ENCODE measurements at regions not wholly inside any gene's neighbourhood (a gene's known extent, or its start where the extent isn't known, plus 50 kb on each side); places are given as distances from the start of the nearest gene placed in this dataset.

GRCh38 chr2:8498994-8499393, 182.9 kb upstream of the ID2 start:
- Mint-ChIP-seq H3K36me3 (ENCODE audit: low read depth) (no peaks in the 10 kb centered on the region), H3K27ac (no peak overlapping the region), H3K4me1 (ENCODE audit: low read depth) (no peaks in the 10 kb centered on the region), H3K4me3 (no peak overlapping the region), H3K27me3 (ENCODE audit: insufficient read depth) (peaks cover 19% of the 10 kb centered on the region), H3K9me3 (no peaks in the 10 kb centered on the region)
- DNase-seq, result no peak
- TF ChIP-seq, protein P1, sequence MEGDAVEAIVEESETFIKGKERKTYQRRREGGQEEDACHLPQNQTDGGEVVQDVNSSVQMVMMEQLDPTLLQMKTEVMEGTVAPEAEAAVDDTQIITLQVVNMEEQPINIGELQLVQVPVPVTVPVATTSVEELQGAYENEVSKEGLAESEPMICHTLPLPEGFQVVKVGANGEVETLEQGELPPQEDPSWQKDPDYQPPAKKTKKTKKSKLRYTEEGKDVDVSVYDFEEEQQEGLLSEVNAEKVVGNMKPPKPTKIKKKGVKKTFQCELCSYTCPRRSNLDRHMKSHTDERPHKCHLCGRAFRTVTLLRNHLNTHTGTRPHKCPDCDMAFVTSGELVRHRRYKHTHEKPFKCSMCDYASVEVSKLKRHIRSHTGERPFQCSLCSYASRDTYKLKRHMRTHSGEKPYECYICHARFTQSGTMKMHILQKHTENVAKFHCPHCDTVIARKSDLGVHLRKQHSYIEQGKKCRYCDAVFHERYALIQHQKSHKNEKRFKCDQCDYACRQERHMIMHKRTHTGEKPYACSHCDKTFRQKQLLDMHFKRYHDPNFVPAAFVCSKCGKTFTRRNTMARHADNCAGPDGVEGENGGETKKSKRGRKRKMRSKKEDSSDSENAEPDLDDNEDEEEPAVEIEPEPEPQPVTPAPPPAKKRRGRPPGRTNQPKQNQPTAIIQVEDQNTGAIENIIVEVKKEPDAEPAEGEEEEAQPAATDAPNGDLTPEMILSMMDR (IDR thresholded peaks at IDR 0.05), result no peak

DNA sequence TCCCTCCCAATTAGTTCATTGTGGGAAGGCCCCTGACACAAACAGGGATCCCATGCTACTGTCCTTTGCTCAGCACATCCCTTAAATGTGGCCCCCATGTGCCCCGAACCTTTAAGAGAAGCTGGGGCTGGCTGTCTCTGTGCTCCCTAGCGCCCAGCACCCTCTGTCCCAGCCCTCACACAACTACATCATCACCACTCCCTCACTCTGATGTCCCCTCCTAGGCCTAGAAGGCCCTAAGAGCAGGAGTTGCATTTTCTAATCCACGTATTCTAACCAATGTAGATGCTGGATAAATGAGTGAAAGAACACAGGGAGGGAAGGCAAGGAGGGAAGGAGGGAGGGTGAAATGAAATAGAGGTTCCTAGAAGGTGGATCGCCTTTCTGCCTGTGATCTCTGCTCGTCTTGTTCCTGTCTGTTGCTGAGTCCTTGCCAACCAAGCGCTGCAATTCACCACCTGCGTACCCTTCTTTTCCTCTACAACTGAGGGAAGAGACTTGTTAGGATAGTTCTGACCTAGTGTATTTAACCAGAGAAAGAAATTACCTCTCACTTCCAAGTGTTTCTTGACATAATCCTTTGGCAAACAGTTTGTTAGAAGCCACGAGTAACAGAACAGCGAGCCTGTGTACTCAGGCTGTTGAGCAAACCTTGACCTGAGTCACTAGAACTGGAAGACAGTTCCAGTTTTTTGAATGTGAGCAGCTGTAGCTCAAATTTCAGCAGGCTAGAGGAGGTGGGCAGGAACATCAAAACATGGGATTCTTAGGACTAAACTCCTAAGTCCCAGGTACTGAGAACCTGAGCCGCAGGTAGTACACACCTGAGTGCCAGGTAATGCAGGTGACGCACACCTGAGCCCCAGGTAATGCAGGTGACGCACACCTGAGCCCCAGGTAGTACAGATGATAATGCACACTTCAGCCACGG, 181.5 kb upstream of the ID2 start:
- no peaks in the 10 kb centered on the region for H3K36me3 Mint-ChIP-seq (ENCODE audit: low read depth)
- no peak overlapping the region for H3K27ac Mint-ChIP-seq
- no peaks in the 10 kb centered on the region for H3K4me1 Mint-ChIP-seq (ENCODE audit: low read depth)
- TF ChIP-seq, protein P1 (IDR thresholded peaks at IDR 0.05), result no peak
- H3K27me3 Mint-ChIP-seq (ENCODE audit: insufficient read depth), result peaks cover 18% of the 10 kb centered on the region
- H3K9me3 Mint-ChIP-seq, result no peaks in the 10 kb centered on the region
- no peak for DNase-seq
- H3K4me3 Mint-ChIP-seq, result no peak overlapping the region

DNA sequence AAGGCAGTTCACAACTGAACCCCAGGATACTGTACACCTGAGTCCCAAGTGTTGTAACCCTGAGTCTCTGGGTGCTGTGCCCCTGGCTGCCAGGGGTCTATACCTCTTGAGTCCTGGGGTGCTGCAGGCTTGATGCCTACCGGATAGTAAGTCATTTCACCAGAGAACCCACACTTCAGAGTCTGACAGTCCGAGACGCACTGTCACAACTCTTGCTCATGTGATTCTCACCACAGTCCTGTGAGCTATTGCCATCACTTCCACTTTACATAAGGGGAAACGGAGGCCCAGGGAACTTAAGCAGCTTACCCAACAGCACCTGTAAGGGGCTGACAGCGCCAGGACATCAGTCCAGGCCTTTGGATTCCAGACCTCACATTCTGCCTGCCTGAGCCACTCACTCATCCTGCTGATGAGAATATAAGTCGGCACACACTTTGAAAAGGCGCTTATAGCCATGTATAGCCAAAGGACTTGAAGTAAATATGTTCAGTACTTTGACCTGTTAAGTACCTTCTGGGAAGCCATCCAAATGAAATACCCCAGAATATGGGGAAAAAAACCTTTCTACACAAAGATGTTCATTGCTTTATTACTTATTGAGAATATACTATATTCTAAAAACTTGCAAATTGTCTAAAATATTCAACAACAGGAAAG, 180.7 kb upstream of the ID2 start:
- peaks cover 24% of the 10 kb centered on the region for H3K27me3 Mint-ChIP-seq (ENCODE audit: insufficient read depth)
- H3K9me3 Mint-ChIP-seq, result peaks cover 4% of the 10 kb centered on the region; the same call in 1 of the 2 replicates
- no peak overlapping the region for H3K27ac Mint-ChIP-seq

DNA sequence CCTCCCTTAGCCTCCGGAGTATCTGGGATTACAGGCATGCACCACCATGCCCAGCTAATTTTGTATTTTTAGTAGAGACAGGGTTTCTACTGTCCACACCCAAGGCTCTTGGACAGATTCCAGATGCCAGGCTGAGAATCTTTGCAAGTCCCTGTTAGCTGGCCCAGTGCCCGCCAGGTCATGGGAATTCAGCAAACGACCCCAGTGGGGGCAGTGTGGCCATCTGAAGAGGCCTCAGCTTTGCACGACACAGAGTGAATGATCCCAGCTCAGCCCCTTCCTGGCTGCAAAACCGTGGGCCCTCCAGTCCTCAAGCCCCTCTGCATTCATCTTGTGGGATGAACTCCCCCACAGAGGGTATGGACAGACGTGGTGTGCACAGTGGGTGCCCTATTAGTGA, 179.5 kb upstream of the ID2 start:
- TF ChIP-seq, protein P1 (IDR thresholded peaks at IDR 0.05), result no peak
- DNase-seq, result no peak
- Mint-ChIP-seq H3K27ac (no peak overlapping the region), H3K36me3 (ENCODE audit: low read depth) (no peaks in the 10 kb centered on the region), H3K4me3 (no peak overlapping the region), H3K4me1 (ENCODE audit: low read depth) (no peaks in the 10 kb centered on the region), H3K9me3 (peaks cover 7% of the 10 kb centered on the region; the same call in 1 of the 2 replicates), H3K27me3 (ENCODE audit: insufficient read depth) (peaks cover 25% of the 10 kb centered on the region)

More for the DNA sequence above, 180.7 kb upstream of the ID2 start:
- Mint-ChIP-seq H3K36me3 (ENCODE audit: low read depth) (no peaks in the 10 kb centered on the region), H3K4me1 (ENCODE audit: low read depth) (no peaks in the 10 kb centered on the region), H3K4me3 (no peak overlapping the region)
- DNase-seq, result no peak
- TF ChIP-seq, protein P1 (IDR thresholded peaks at IDR 0.05), result no peak

DNA sequence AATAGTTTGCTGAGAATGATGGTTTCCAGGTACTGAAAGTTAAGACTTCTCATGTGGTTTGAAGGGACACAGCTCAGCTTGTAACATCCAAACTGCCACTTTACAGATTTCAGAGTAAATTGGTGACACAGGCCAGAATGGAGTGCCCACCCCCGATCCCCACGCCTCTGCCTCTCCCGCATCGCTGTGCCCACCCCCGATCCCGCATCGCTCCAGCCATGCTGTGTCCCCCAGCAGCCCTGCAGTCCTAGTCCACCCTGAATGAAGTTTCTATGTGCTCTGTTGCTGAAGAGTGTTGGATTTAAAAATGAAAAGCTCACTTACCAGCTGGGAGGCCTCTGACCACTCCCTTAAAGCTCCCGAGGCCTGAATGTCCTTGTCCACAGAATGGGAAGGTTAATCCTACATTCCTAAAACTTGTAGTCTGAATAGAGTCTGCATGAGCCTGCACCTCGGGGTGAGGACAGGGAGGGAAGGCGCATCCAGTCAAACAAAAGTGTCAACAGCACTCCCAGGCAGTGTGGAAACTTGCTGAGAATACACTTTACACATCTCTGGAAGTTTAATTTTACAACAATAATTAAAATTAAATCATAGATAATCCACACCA, 176.4 kb upstream of the ID2 start:
- TF ChIP-seq, protein P1 (IDR thresholded peaks at IDR 0.05), result no peak
- H3K4me1 Mint-ChIP-seq (ENCODE audit: low read depth), result no peaks in the 10 kb centered on the region
- H3K4me3 Mint-ChIP-seq, result no peak overlapping the region
- DNase-seq, result no peak
- H3K9me3 Mint-ChIP-seq, result peaks cover 12% of the 10 kb centered on the region
- peaks cover 28% of the 10 kb centered on the region for H3K27me3 Mint-ChIP-seq (ENCODE audit: insufficient read depth)
- 0 out of 2 replicates have a peak, but pooled peaks cover 4% of the 10 kb centered on the region for H3K36me3 Mint-ChIP-seq (ENCODE audit: low read depth)
- H3K27ac Mint-ChIP-seq, result no peak overlapping the region

All from HFFc6 (cell line).